D341Med (cell line): ENCODE measurements at regions not wholly inside any gene's neighbourhood (a gene's known extent, or its start where the extent isn't known, plus 50 kb on each side); places are given as distances from the start of the nearest gene placed in this dataset.
"Not testable (repeated sequence)": the region's sequence is repeated elsewhere in the genome, so short reads cannot be mapped to it uniquely, and the experiment has no call there.

Experiments
- DNase-seq: peaks from one replicate; pipeline ENCODE4 v3.0.0; 2012; ENCODE audit warnings: low spot score

DNA sequence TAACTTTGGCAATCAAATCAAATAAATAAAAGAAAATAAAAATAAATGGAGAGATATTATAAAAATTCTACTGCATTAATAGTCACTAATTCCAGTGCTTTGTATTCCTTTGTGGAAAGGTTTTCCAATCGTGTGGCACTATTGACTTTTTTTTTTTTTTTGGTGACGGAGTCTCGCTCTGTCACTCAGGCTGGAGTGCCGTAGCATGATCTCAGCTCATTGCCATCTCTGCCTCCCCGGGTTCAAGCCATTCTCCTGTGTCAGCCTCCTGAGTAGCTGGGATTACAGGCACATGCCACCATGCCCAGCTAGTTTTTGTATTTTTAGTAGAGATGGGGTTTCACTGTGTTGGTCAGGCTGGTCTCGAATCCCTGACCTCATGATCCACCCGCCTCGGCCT lies 122.3 kb downstream of the HS3ST3B1 start:
- not testable (repeated sequence) for DNase-seq

DNA sequence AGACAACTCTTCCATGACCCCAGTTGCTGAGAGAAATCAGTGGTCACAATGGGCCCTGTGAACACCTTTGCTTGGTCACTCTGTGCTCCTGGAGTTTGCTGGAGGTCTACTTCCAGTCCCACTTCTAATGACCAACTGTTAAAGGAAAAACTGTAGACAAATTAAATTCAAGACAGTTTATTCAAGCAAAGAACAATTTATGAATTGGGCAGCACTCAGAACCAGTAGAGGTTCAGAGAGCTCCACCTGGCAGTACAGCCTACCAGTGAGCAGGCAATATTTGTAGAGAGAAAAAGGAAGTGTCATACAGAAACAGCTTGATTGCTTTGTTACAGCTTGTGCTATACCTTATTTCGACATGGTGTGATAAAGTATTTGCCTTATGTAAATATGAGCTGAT lies 116.5 kb downstream of the HS3ST3B1 start:
- no peak for DNase-seq

DNA sequence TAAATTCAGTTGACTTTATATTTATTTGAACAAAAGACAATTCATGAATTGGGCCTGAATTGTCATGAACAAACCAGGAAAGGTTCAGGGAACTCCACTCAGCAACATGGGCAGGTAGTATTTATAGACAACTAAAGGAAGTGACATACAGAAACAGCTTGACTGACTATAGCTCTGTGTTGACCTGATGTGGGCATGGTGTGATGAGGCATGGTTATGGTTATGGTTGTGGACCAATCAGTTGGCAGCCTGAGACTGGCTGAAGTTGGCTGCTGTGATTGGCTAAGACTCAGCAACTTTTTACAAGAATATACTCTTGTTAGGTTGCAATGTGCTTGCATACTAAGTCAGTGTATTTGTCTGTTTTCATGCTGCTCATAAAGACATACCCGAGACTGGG lies 108.4 kb downstream of the HS3ST3B1 start:
- DNase-seq: no peak

DNA sequence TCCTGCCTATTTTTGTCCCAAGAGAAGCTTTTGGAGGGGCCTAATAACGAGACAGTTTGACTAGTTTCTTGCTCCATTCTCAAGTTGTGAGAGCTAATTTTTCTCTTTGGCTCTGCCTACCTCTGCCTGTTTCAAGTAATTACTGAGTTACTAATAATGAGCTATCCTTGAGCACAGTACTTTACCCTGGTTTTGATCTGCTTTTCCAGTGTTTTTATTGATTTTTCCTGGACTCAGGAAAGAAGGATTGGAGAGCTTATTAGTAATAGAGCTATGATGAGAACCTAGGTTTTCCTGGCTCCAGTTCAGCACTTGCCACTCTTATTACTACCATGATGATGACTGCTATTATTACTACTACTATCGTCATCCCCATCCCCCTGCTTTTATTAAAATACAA lies 106.7 kb downstream of the HS3ST3B1 start:
- DNase-seq: no peak

DNA sequence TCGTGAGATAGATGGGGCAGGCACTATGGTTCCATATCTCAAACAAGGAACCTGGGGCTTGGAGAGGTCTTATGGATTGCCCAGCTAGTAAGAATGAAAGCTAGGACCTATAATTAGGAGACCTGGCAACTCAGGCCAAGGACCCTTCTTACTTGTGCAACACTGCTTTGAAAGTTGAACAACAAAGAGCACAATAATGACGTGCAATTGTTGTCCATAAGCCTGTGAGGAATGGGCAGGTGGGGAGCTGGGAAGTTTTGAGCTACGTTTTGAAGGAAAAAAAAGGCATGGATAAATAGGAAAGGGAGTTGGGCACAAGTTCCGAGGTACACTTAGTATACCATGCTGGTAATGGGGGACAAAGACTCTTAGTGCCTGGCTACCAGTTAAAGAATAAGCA lies 104.3 kb downstream of the HS3ST3B1 start:
- DNase-seq: no peak
